DOHH2 (cell line): ENCODE measurements at regions not wholly inside any gene's neighbourhood (a gene's known extent, or its start where the extent isn't known, plus 50 kb on each side); places are given as distances from the start of the nearest gene placed in this dataset.

Experiments
- H3F3A ChIP-seq: fragments of 200-600 bp; sonication (generic), shearing (Covaris generic); 2 replicates; pipeline ENCODE4 v1.6.0; 2016; ENCODE audit warnings: antibody characterized with exemption, mild to moderate bottlenecking; ENCODE audit not compliant: control insufficient read depth, insufficient read depth
- H3K27ac ChIP-seq: fragments of 200-600 bp; sonication (generic); 2 replicates; pipeline ENCODE4 v1.5.1; 2014; ENCODE audit warnings: low read depth, mild to moderate bottlenecking, low read length, moderate library complexity
- H3K27me3 ChIP-seq: fragments of 200-600 bp; sonication (generic); 2 replicates; pipeline ENCODE4 v1.6.1; 2014; ENCODE audit warnings: mild to moderate bottlenecking, low read length, mixed read lengths; ENCODE audit not compliant: control insufficient read depth
- H3K36me3 ChIP-seq: fragments of 200-600 bp; sonication (generic); 2 replicates; pipeline ENCODE4 v1.6.1; 2014; ENCODE audit warnings: mild to moderate bottlenecking, low read length, moderate library complexity, mixed read lengths; ENCODE audit not compliant: control insufficient read depth
- H3K4me1 ChIP-seq: fragments of 200-600 bp; sonication (generic); 2 replicates; pipeline ENCODE4 v1.6.1; 2014; ENCODE audit warnings: mild to moderate bottlenecking, low read length, mixed read lengths; ENCODE audit not compliant: control insufficient read depth
- H3K4me2 ChIP-seq: fragments of 200-600 bp; sonication (generic); 2 replicates; pipeline ENCODE4 v1.6.0; 2014; ENCODE audit warnings: mild to moderate bottlenecking, low read length, moderate library complexity
- H3K4me3 ChIP-seq: fragments of 200-600 bp; sonication (generic); 2 replicates; pipeline ENCODE4 v1.5.1; 2014; ENCODE audit warnings: mild to moderate bottlenecking, low read length, mixed read lengths
- H3K79me2 ChIP-seq: fragments of 200-600 bp; sonication (generic); 2 replicates; pipeline ENCODE4 v1.6.1; 2014; ENCODE audit warnings: mild to moderate bottlenecking, low read length, mixed read lengths; ENCODE audit not compliant: control insufficient read depth
- H3K9me2 ChIP-seq: fragments of 200-600 bp; sonication (generic); replicated peaks from 2 replicates; pipeline ENCODE4 v1.6.1; 2014; ENCODE audit warnings: mild to moderate bottlenecking, low read length, mixed read lengths; ENCODE audit not compliant: control insufficient read depth
- H3K9me3 ChIP-seq: fragments of 200-600 bp; sonication (generic); 2 replicates; pipeline ENCODE4 v1.6.1; 2014; ENCODE audit warnings: antibody characterized with exemption, low read length, mixed read lengths; ENCODE audit not compliant: control insufficient read depth, insufficient read depth
- H4K20me1 ChIP-seq: fragments of 200-600 bp; sonication (generic); 2 replicates; pipeline ENCODE4 v1.6.0; 2014; ENCODE audit warnings: low read depth, mild to moderate bottlenecking, antibody characterized with exemption, low read length, moderate library complexity; ENCODE audit not compliant: control insufficient read depth, insufficient read depth
- CTCF ChIP-seq: fragments of 200-600 bp; sonication (generic); IDR thresholded peaks from one replicate; pipeline ENCODE4 v1.5.1; 2014; ENCODE audit warnings: antibody characterized with exemption, mild to moderate bottlenecking, low read depth, low read length; ENCODE audit not compliant: poor library complexity, severe bottlenecking
- EZH2phosphoT487 ChIP-seq: fragments of 200-600 bp; sonication (generic); IDR thresholded peaks from 2 replicates; pipeline ENCODE4 v1.6.1; 2017; ENCODE audit warnings: borderline replicate concordance, mild to moderate bottlenecking, antibody characterized with exemption, low read length, moderate library complexity, mixed read lengths

GRCh38 chr18:24924066-24924716 lies 427.8 kb downstream of the ZNF521 start:
- no peaks in the 10 kb centered on the region for H3F3A ChIP-seq
- no peaks in the 10 kb centered on the region for H3K36me3 ChIP-seq
- no peaks in the 10 kb centered on the region for H3K27me3 ChIP-seq
- H3K27ac ChIP-seq, result no peak overlapping the region
- no peak overlapping the region for H3K4me2 ChIP-seq
- no peaks in the 10 kb centered on the region for H4K20me1 ChIP-seq
- H3K4me3 ChIP-seq, result no peak overlapping the region
- H3K79me2 ChIP-seq, result no peaks in the 10 kb centered on the region
- TF ChIP-seq CTCF (no peak), EZH2phosphoT487 (no peak)
- H3K9me3 ChIP-seq, result no peaks in the 10 kb centered on the region
- no peaks in the 10 kb centered on the region for H3K9me2 ChIP-seq
- H3K4me1 ChIP-seq, result no peaks in the 10 kb centered on the region

GRCh38 chr18:24926649-24927048 lies 425.3 kb downstream of the ZNF521 start:
- Histone ChIP-seq H3K79me2 (no peaks in the 10 kb centered on the region), H3F3A (no peaks in the 10 kb centered on the region), H3K4me1 (no peaks in the 10 kb centered on the region), H3K27me3 (no peaks in the 10 kb centered on the region), H3K9me3 (no peaks in the 10 kb centered on the region), H3K9me2 (no peaks in the 10 kb centered on the region), H4K20me1 (no peaks in the 10 kb centered on the region), H3K36me3 (no peaks in the 10 kb centered on the region), H3K27ac (no peak overlapping the region), H3K4me2 (no peak overlapping the region), H3K4me3 (no peak overlapping the region)
- TF ChIP-seq CTCF, result no peak
- no peak for TF ChIP-seq EZH2phosphoT487

GRCh38 chr18:24928301-24928878 lies 423.6 kb downstream of the ZNF521 start:
- Histone ChIP-seq H3K4me2 (no peak overlapping the region), H3K36me3 (no peaks in the 10 kb centered on the region), H4K20me1 (no peaks in the 10 kb centered on the region), H3K9me3 (no peaks in the 10 kb centered on the region), H3K4me1 (no peaks in the 10 kb centered on the region), H3F3A (no peaks in the 10 kb centered on the region), H3K27me3 (no peaks in the 10 kb centered on the region), H3K27ac (no peak overlapping the region), H3K9me2 (no peaks in the 10 kb centered on the region), H3K4me3 (no peak overlapping the region), H3K79me2 (no peaks in the 10 kb centered on the region)
- no peak for TF ChIP-seq EZH2phosphoT487
- TF ChIP-seq CTCF, result no peak
